NCI-H2029 (cell line): ENCODE measurements at regions not wholly inside any gene's neighbourhood (a gene's known extent, or its start where the extent isn't known, plus 50 kb on each side); places are given as distances from the start of the nearest gene placed in this dataset.
"Not testable (repeated sequence)": the region's sequence is repeated elsewhere in the genome, so short reads cannot be mapped to it uniquely, and the experiment has no call there.

Experiments
- DNase-seq: peaks from one replicate; lab custom pipeline; 2025; lab: John Stamatoyannopoulos, UW

- no peak for DNase-seq
These were observed 86.9 kb upstream of the KCND2 start for GRCh38 chr7:120185940-120186682.

- DNase-seq = no peak
These were observed 86.3 kb upstream of the KCND2 start for GRCh38 chr7:120186688-120187087.

GRCh38 chr7:120189623-120190022 is 83.4 kb upstream of the KCND2 start:
- no peak for DNase-seq

- DNase-seq = no peak
These were observed 82.9 kb upstream of the KCND2 start for GRCh38 chr7:120190109-120190508.

GRCh38 chr7:120190566-120190965 is 82.4 kb upstream of the KCND2 start:
- DNase-seq = no peak

GRCh38 chr7:120191423-120191822 is 81.6 kb upstream of the KCND2 start:
- not testable (repeated sequence) for DNase-seq

GRCh38 chr7:120201290-120201689 is 71.7 kb upstream of the KCND2 start:
- DNase-seq = no peak

GRCh38 chr7:120205101-120205500 is 67.9 kb upstream of the KCND2 start:
- DNase-seq = no peak

GRCh38 chr7:120207037-120207436 is 65.9 kb upstream of the KCND2 start:
- no peak for DNase-seq

GRCh38 chr7:120215654-120216053 is 57.3 kb upstream of the KCND2 start:
- no peak for DNase-seq

GRCh38 chr7:120216947-120217346 is 56.0 kb upstream of the KCND2 start:
- no peak for DNase-seq

- DNase-seq = no peak
These were observed 54.3 kb upstream of the KCND2 start for GRCh38 chr7:120218712-120219111.

- DNase-seq = no peak
These were observed 51.3 kb upstream of the KCND2 start for GRCh38 chr7:120221666-120222065.
